Endodermal cell (in vitro differentiated cells): ENCODE measurements at regions not wholly inside any gene's neighbourhood (a gene's known extent, or its start where the extent isn't known, plus 50 kb on each side); places are given as distances from the start of the nearest gene placed in this dataset.

Experiments
- DNase-seq: peaks from one replicate; pipeline ENCODE4 v3.0.0-alpha.2; 2017
- H3K27ac ChIP-seq: 2 replicates; pipeline ENCODE4 v1.5.1; 2013; ENCODE audit warnings: mild to moderate bottlenecking, low read depth, low read length, moderate library complexity
- H3K27me3 ChIP-seq: 2 replicates; pipeline ENCODE4 v1.6.1; 2013; ENCODE audit warnings: mild to moderate bottlenecking, low read length, moderate library complexity; ENCODE audit not compliant: insufficient read depth, control insufficient read depth, poor library complexity, severe bottlenecking
- H3K36me3 ChIP-seq: 2 replicates; pipeline ENCODE4 v1.7.0; 2013; ENCODE audit warnings: mild to moderate bottlenecking, low read length, moderate library complexity; ENCODE audit not compliant: control insufficient read depth, insufficient read depth
- H3K4me1 ChIP-seq: one replicate; pipeline ENCODE4 v1.7.0; 2013; ENCODE audit warnings: low read length; ENCODE audit not compliant: control insufficient read depth, insufficient read depth
- H3K4me3 ChIP-seq: 2 replicates; pipeline ENCODE4 v1.5.1; 2013; ENCODE audit warnings: mild to moderate bottlenecking, low read length, moderate library complexity
- H3K9ac ChIP-seq: 2 replicates; pipeline ENCODE4 v1.6.1; 2013; ENCODE audit warnings: mild to moderate bottlenecking, low read length, moderate library complexity; ENCODE audit not compliant: poor library complexity, severe bottlenecking; ENCODE audit errors: extremely low read depth
- H3K9me3 ChIP-seq: 2 replicates; pipeline ENCODE4 v1.6.1; 2013; ENCODE audit warnings: mild to moderate bottlenecking, low read length, moderate library complexity; ENCODE audit not compliant: control insufficient read depth
- H3K27ac Mint-ChIP-seq: 2 replicates; pipeline ENCODE4 v1.8.0; 2020; ENCODE audit warnings: mixed read lengths
- H3K27me3 Mint-ChIP-seq: 2 replicates; pipeline ENCODE4 v1.8.0; 2021; ENCODE audit warnings: mild to moderate bottlenecking, mixed read lengths; ENCODE audit not compliant: insufficient read depth
- H3K36me3 Mint-ChIP-seq: 2 replicates; pipeline ENCODE4 v1.8.0; 2020; ENCODE audit warnings: low read depth, mixed read lengths
- H3K4me1 Mint-ChIP-seq: 2 replicates; pipeline ENCODE4 v1.8.0; 2020; ENCODE audit warnings: mixed read lengths
- H3K4me3 Mint-ChIP-seq: 2 replicates; pipeline ENCODE4 v1.8.0; 2020; ENCODE audit warnings: mild to moderate bottlenecking, moderate library complexity, mixed read lengths
- H3K9me3 Mint-ChIP-seq: 2 replicates; pipeline ENCODE4 v1.8.0; 2020; ENCODE audit warnings: mild to moderate bottlenecking, mixed read lengths
- WGBS, 2 experiments: methylation state at CpG; one replicate each; pipeline versions ENCODE4 v1.1.5 to v1.1.7; 2013; ENCODE audit warnings: missing lambda C conversion rate in 2 of 2, mixed read lengths in 1 of 2; ENCODE audit not compliant: insufficient coverage in 1 of 2, insufficient read length in 1 of 2; 5-methylcytosine and 5-hydroxymethylcytosine counted together
- TF ChIP-seq, protein P1 (sequence below): fragments of 200-600 bp; sonication (generic); conservative IDR thresholded peaks from 2 replicates; pipeline ENCODE4 v1.5.0; 2021; ENCODE audit warnings: antibody characterized with exemption, mild to moderate bottlenecking

DNA sequence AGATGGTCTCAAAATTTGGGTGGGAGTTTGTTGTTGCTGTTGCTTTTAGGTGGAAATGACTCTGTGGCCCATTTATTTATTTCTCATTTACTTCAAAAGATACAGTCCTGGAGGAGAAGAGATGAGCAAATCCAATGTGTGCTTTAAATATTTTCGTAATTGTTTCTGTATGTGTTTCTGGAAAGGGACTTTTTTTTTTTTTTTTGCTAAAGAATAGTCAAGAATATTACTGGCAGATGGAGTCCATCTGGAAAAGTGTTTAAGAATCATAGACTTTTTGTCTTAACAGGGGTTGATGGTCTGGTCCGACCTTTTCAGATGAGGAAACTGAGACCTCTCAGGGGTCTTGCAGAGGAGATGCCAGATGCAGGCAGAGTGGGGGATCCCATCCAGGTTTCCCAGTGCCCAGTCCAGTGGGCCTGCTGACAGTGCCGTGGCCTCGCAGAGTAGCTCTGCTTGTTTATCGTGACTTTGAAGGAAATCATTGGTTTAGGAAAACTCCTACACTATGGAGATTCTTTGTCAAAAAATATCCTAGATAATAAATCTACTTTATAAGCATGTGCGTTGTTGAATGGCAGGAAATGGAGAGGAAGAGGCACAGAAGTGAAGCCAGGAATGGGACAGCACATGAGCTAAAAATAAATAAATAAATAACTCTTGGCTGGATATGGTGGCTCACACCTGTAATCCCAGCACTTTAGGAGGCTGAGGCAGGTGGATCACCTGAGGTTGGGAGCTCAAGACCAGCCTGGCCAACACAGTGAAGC is 164.3 kb upstream of the SVIL start:
- H3K4me3 ChIP-seq: no peak overlapping the region
- H3K4me1 Mint-ChIP-seq: peaks cover 1% of the 10 kb centered on the region
- TF ChIP-seq, protein P1, sequence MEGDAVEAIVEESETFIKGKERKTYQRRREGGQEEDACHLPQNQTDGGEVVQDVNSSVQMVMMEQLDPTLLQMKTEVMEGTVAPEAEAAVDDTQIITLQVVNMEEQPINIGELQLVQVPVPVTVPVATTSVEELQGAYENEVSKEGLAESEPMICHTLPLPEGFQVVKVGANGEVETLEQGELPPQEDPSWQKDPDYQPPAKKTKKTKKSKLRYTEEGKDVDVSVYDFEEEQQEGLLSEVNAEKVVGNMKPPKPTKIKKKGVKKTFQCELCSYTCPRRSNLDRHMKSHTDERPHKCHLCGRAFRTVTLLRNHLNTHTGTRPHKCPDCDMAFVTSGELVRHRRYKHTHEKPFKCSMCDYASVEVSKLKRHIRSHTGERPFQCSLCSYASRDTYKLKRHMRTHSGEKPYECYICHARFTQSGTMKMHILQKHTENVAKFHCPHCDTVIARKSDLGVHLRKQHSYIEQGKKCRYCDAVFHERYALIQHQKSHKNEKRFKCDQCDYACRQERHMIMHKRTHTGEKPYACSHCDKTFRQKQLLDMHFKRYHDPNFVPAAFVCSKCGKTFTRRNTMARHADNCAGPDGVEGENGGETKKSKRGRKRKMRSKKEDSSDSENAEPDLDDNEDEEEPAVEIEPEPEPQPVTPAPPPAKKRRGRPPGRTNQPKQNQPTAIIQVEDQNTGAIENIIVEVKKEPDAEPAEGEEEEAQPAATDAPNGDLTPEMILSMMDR: no peak
- H3K27ac Mint-ChIP-seq: no peak overlapping the region
- no peak overlapping the region for H3K4me3 Mint-ChIP-seq
- H3K9me3 Mint-ChIP-seq: no peaks in the 10 kb centered on the region
- WGBS, 2 experiments: 88 to 95% methylated on average over 2 to 6 of the region's 6 CpGs
- no peaks in the 10 kb centered on the region for H3K36me3 Mint-ChIP-seq
- H3K36me3 ChIP-seq: no peaks in the 10 kb centered on the region
- DNase-seq: no peak
- no peak overlapping the region for H3K9ac ChIP-seq
- H3K27ac ChIP-seq: no peak overlapping the region
- no peaks in the 10 kb centered on the region for H3K27me3 Mint-ChIP-seq
- H3K27me3 ChIP-seq: no peaks in the 10 kb centered on the region
- H3K4me1 ChIP-seq: no peaks in the 10 kb centered on the region
- no peaks in the 10 kb centered on the region for H3K9me3 ChIP-seq

DNA sequence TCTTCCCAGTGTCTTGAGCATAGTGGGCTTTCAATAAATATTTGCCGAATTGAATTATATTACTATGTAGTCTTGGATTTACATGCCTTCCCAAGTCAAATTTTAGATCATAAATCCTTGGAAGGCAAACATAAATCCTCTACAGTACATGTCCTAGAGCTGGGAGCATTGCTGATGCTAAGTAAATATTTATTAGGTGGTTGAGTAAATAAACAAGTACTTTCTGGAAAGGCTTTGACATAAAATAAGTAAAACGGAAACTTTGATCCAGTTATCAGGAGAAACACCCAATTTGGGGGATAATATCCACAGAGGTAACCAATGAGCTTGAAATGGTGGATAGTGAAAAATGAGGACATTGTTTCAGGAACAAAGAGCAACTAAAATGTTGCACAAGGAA is 162.8 kb upstream of the SVIL start:
- H3K27ac ChIP-seq: no peak overlapping the region
- Mint-ChIP-seq H3K4me1 (peaks cover 1% of the 10 kb centered on the region), H3K4me3 (no peak overlapping the region), H3K36me3 (no peaks in the 10 kb centered on the region), H3K9me3 (no peaks in the 10 kb centered on the region), H3K27me3 (no peaks in the 10 kb centered on the region), H3K27ac (no peak overlapping the region)
- H3K4me3 ChIP-seq: no peak overlapping the region
- no peaks in the 10 kb centered on the region for H3K4me1 ChIP-seq
- H3K27me3 ChIP-seq: no peaks in the 10 kb centered on the region
- 89 to 90% methylated on average over 2 of the region's 2 CpGs for WGBS, 2 experiments
- no peak for DNase-seq
- H3K36me3 ChIP-seq: no peaks in the 10 kb centered on the region
- no peaks in the 10 kb centered on the region for H3K9me3 ChIP-seq
- H3K9ac ChIP-seq: no peak overlapping the region
- TF ChIP-seq, protein P1: no peak

DNA sequence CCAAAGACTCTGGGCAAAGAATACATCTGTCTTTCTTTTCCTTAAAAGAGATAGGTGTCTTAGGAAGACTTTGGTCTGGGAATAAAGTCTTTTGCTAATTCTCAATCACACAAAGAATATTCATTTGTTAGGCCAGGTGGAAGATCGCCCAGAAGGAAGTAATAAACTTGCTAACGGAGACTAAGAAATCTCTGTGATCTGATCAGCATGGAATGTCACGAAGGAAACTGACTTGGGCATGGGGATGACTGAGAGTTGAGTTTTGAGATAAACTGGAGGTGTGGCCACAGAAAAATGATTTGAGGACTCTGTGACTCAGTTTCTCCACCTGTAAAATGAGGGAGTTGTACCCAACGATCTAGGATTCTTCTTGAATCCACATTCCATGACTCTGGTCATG is 161.1 kb upstream of the SVIL start:
- Mint-ChIP-seq H3K36me3 (no peaks in the 10 kb centered on the region), H3K4me1 (no peaks in the 10 kb centered on the region), H3K27ac (no peak overlapping the region), H3K27me3 (no peaks in the 10 kb centered on the region), H3K4me3 (no peak overlapping the region), H3K9me3 (no peaks in the 10 kb centered on the region)
- H3K9ac ChIP-seq: no peak overlapping the region
- no peaks in the 10 kb centered on the region for H3K27me3 ChIP-seq
- no peak for DNase-seq
- H3K9me3 ChIP-seq: no peaks in the 10 kb centered on the region
- H3K4me3 ChIP-seq: no peak overlapping the region
- H3K27ac ChIP-seq: no peak overlapping the region
- TF ChIP-seq, protein P1: no peak
- WGBS, 2 experiments: 94% methylated on average over 4 of the region's 4 CpGs
- no peaks in the 10 kb centered on the region for H3K36me3 ChIP-seq
- no peaks in the 10 kb centered on the region for H3K4me1 ChIP-seq
